ENCODE measurements at regions not wholly inside any gene's neighbourhood (a gene's known extent, or its start where the extent isn't known, plus 50 kb on each side); places are given as distances from the start of the nearest gene placed in this dataset.

GRCh38 chr10:42939237-42939636 is 137.6 kb upstream of the RET start:
- TF ChIP-seq CTCF (optimal IDR thresholded peaks at IDR 0.05 in 1 of 3, IDR thresholded peaks at IDR 0.05 in 1 of 3, conservative IDR thresholded peaks at IDR 0.05 in 1 of 3; ENCODE audit: extremely low read depth in 1 of 3, insufficient read depth in 2 of 3, low read length in 3 of 3) (no peak), EZH2 (IDR thresholded peaks at IDR 0.05; ENCODE audit: low read length) (no peak)
